Mucosa of descending colon (tissue), 3 donors: ENCODE measurements at regions not wholly inside any gene's neighbourhood (a gene's known extent, or its start where the extent isn't known, plus 50 kb on each side); places are given as distances from the start of the nearest gene placed in this dataset.

Source experiments
- ATAC-seq: fragments of 200-7000 bp; cut with Tn5 transposase; one replicate; pipeline ENCODE4 v1.9.1; 2020; ENCODE audit warnings: mild to moderate bottlenecking, moderate library complexity
- DNase-seq, 3 donors: peaks; one replicate each; pipeline ENCODE4 v3.0.0-alpha.2; 2020
- H3K36me3 ChIP-seq: fragments of 200-600 bp; one replicate; pipeline ENCODE4 v1.8.0; 2021; ENCODE audit warnings: low read depth, mild to moderate bottlenecking
- H3K4me1 ChIP-seq: fragments of 200-600 bp; one replicate; pipeline ENCODE4 v1.8.0; 2021; ENCODE audit warnings: low read depth, mild to moderate bottlenecking
- H3K4me3 ChIP-seq: fragments of 200-600 bp; one replicate; pipeline ENCODE4 v1.8.0; 2021; ENCODE audit warnings: mild to moderate bottlenecking
- H3K9me3 ChIP-seq: fragments of 200-600 bp; one replicate; pipeline ENCODE4 v1.8.0; 2021; ENCODE audit warnings: mild to moderate bottlenecking
- CTCF ChIP-seq: fragments of 200-600 bp; IDR thresholded peaks from one replicate; pipeline ENCODE4 v1.8.0; 2022; ENCODE audit warnings: antibody characterized with exemption, mild to moderate bottlenecking
- intact Hi-C, 2 donors: fragments of 100-400 bp; cut with DNase I in 1 of 2; cut with micrococcal nuclease in 1 of 2; formaldehyde crosslinking; loops; one replicate each; pipeline versions ENCODE4 v1.11.0 to v1.11.1; 2022; cut with DNase I, micrococcal nuclease
- donor health status: DM: no; HTN: no; CAD: no; lungs with moderate emphysema.
- donor health status: DM: no; HTN: no; CAD: no.
- donor health status: DM: no; HTN: yes; CAD: no.

- DNase-seq (no peak), ATAC-seq (no peak)
- Histone ChIP-seq H3K9me3 (no peaks in the 10 kb centered on the region), H3K4me3 (no peak overlapping the region), H3K36me3 (no peaks in the 10 kb centered on the region), H3K4me1 (no peaks in the 10 kb centered on the region)
- TF ChIP-seq CTCF, result no peak
- intact Hi-C loops, result no loop called here
Measured at GRCh38 chr6:22925920-22926789, 356.8 kb downstream of the HDGFL1 start.

- Histone ChIP-seq H3K9me3 (no peaks in the 10 kb centered on the region), H3K4me3 (no peak overlapping the region), H3K4me1 (no peaks in the 10 kb centered on the region), H3K36me3 (no peaks in the 10 kb centered on the region)
- DNase-seq (no peak), ATAC-seq (no peak)
- intact Hi-C loops, result no loop called here
- TF ChIP-seq CTCF, result no peak
Measured at GRCh38 chr6:22926790-22927354, 357.5 kb downstream of the HDGFL1 start.

- ATAC-seq (no peak), DNase-seq (no peak)
- Histone ChIP-seq H3K36me3 (no peaks in the 10 kb centered on the region), H3K4me3 (no peak overlapping the region), H3K4me1 (no peaks in the 10 kb centered on the region), H3K9me3 (no peaks in the 10 kb centered on the region)
- TF ChIP-seq CTCF, result no peak
- intact Hi-C loops, result no loop called here
Measured at GRCh38 chr6:22928775-22929174, 359.4 kb downstream of the HDGFL1 start.

- DNase-seq (no peak), ATAC-seq (no peak)
- no peaks in the 10 kb centered on the region for H3K4me1 ChIP-seq
- no peaks in the 10 kb centered on the region for H3K9me3 ChIP-seq
- intact Hi-C loops, result no loop called here
- TF ChIP-seq CTCF, result no peak
- no peaks in the 10 kb centered on the region for H3K36me3 ChIP-seq
- no peak overlapping the region for H3K4me3 ChIP-seq
Measured at GRCh38 chr6:22929311-22929985, 360.1 kb downstream of the HDGFL1 start.

- ATAC-seq (no peak), DNase-seq (no peak)
- no peaks in the 10 kb centered on the region for H3K9me3 ChIP-seq
- no peak overlapping the region for H3K4me3 ChIP-seq
- TF ChIP-seq CTCF, result no peak
- no peaks in the 10 kb centered on the region for H3K4me1 ChIP-seq
- no peaks in the 10 kb centered on the region for H3K36me3 ChIP-seq
- intact Hi-C loops, result no loop called here
Measured at GRCh38 chr6:22940581-22941290, 371.4 kb downstream of the HDGFL1 start.
